IPS-18a (cell line): ENCODE measurements at regions not wholly inside any gene's neighbourhood (a gene's known extent, or its start where the extent isn't known, plus 50 kb on each side); places are given as distances from the start of the nearest gene placed in this dataset.

Experiments
- H3K27ac ChIP-seq: one replicate; pipeline ENCODE4 v1.5.1; 2013; ENCODE audit warnings: low read length
- H3K27me3 ChIP-seq: one replicate; pipeline ENCODE4 v1.6.1; 2013; ENCODE audit warnings: mild to moderate bottlenecking, low read length; ENCODE audit not compliant: control insufficient read depth, insufficient read depth
- H3K36me3 ChIP-seq: one replicate; pipeline ENCODE4 v1.6.1; 2013; ENCODE audit warnings: low read depth, low read length; ENCODE audit not compliant: control insufficient read depth
- H3K4me1 ChIP-seq: one replicate; pipeline ENCODE4 v1.6.1; 2013; ENCODE audit warnings: low read depth, low read length; ENCODE audit not compliant: control insufficient read depth
- H3K4me3 ChIP-seq: one replicate; pipeline ENCODE4 v1.5.1; 2013; ENCODE audit warnings: low read length
- H3K9ac ChIP-seq: one replicate; pipeline ENCODE4 v1.6.1; 2013; ENCODE audit warnings: mild to moderate bottlenecking, low read length, moderate library complexity
- H3K9me3 ChIP-seq: one replicate; pipeline ENCODE4 v1.6.1; 2013; ENCODE audit warnings: low read depth, low read length; ENCODE audit not compliant: control insufficient read depth

- Histone ChIP-seq H3K4me1 (no peaks in the 10 kb centered on the region), H3K4me3 (no peak overlapping the region), H3K27me3 (no peaks in the 10 kb centered on the region), H3K27ac (no peak overlapping the region), H3K9ac (no peak overlapping the region), H3K9me3 (no peaks in the 10 kb centered on the region), H3K36me3 (no peaks in the 10 kb centered on the region)
Measured at GRCh38 chr5:87867281-87867680, 401.4 kb downstream of the TMEM161B start.

GRCh38 chr5:87853541-87853940 lies 415.1 kb downstream of the TMEM161B start:
- no peak overlapping the region for H3K9ac ChIP-seq
- H3K9me3 ChIP-seq: no peaks in the 10 kb centered on the region
- H3K27ac ChIP-seq: no peak overlapping the region
- no peaks in the 10 kb centered on the region for H3K36me3 ChIP-seq
- H3K27me3 ChIP-seq: no peaks in the 10 kb centered on the region
- peaks cover 6% of the 10 kb centered on the region for H3K4me1 ChIP-seq
- no peak overlapping the region for H3K4me3 ChIP-seq

GRCh38 chr5:87851603-87852002 lies 417.0 kb downstream of the TMEM161B start:
- H3K27me3 ChIP-seq: no peaks in the 10 kb centered on the region
- no peak overlapping the region for H3K9ac ChIP-seq
- no peak overlapping the region for H3K27ac ChIP-seq

GRCh38 chr5:87850843-87851242 lies 417.8 kb downstream of the TMEM161B start:
- Histone ChIP-seq H3K36me3 (no peaks in the 10 kb centered on the region), H3K9me3 (no peaks in the 10 kb centered on the region), H3K4me3 (no peak overlapping the region), H3K27me3 (no peaks in the 10 kb centered on the region), H3K27ac (no peak overlapping the region), H3K4me1 (peaks cover 13% of the 10 kb centered on the region), H3K9ac (no peak overlapping the region)

More at GRCh38 chr5:87851603-87852002, 417.0 kb downstream of the TMEM161B start:
- Histone ChIP-seq H3K36me3 (no peaks in the 10 kb centered on the region), H3K4me3 (no peak overlapping the region), H3K4me1 (peaks cover 6% of the 10 kb centered on the region), H3K9me3 (no peaks in the 10 kb centered on the region)

GRCh38 chr5:87845734-87846133 lies 422.9 kb downstream of the TMEM161B start:
- H3K27ac ChIP-seq: no peak overlapping the region
- H3K4me3 ChIP-seq: no peak overlapping the region
- H3K9me3 ChIP-seq: no peaks in the 10 kb centered on the region
- no peaks in the 10 kb centered on the region for H3K27me3 ChIP-seq
- no peak overlapping the region for H3K9ac ChIP-seq
- H3K4me1 ChIP-seq: peaks cover 13% of the 10 kb centered on the region
- no peaks in the 10 kb centered on the region for H3K36me3 ChIP-seq

- no peak overlapping the region for H3K27ac ChIP-seq
- no peaks in the 10 kb centered on the region for H3K9me3 ChIP-seq
- H3K27me3 ChIP-seq: no peaks in the 10 kb centered on the region
- no peak overlapping the region for H3K4me3 ChIP-seq
- no peak overlapping the region for H3K9ac ChIP-seq
- H3K36me3 ChIP-seq: no peaks in the 10 kb centered on the region
- peaks cover 8% of the 10 kb centered on the region for H3K4me1 ChIP-seq
Measured at GRCh38 chr5:87844866-87845265, 423.8 kb downstream of the TMEM161B start.

GRCh38 chr5:87844449-87844848 lies 424.2 kb downstream of the TMEM161B start:
- H3K27me3 ChIP-seq: no peaks in the 10 kb centered on the region
- peaks cover 3% of the 10 kb centered on the region for H3K9me3 ChIP-seq
- no peaks in the 10 kb centered on the region for H3K36me3 ChIP-seq
- H3K9ac ChIP-seq: no peak overlapping the region
- H3K27ac ChIP-seq: no peak overlapping the region
- peaks cover 8% of the 10 kb centered on the region for H3K4me1 ChIP-seq
- H3K4me3 ChIP-seq: no peak overlapping the region

- Histone ChIP-seq H3K27ac (no peak overlapping the region), H3K36me3 (no peaks in the 10 kb centered on the region), H3K9me3 (peaks cover 10% of the 10 kb centered on the region), H3K27me3 (no peaks in the 10 kb centered on the region), H3K9ac (no peak overlapping the region), H3K4me1 (no peaks in the 10 kb centered on the region), H3K4me3 (no peak overlapping the region)
Measured at GRCh38 chr5:87836696-87837095, 424.0 kb upstream of the CCNH start.

GRCh38 chr5:87831499-87831898 lies 418.8 kb upstream of the CCNH start:
- Histone ChIP-seq H3K9me3 (peaks cover 5% of the 10 kb centered on the region), H3K4me1 (no peaks in the 10 kb centered on the region), H3K9ac (no peak overlapping the region), H3K36me3 (no peaks in the 10 kb centered on the region), H3K27me3 (no peaks in the 10 kb centered on the region), H3K4me3 (no peak overlapping the region), H3K27ac (no peak overlapping the region)

- Histone ChIP-seq H3K27me3 (no peaks in the 10 kb centered on the region), H3K4me1 (no peaks in the 10 kb centered on the region), H3K4me3 (no peak overlapping the region), H3K27ac (no peak overlapping the region), H3K9ac (no peak overlapping the region), H3K36me3 (no peaks in the 10 kb centered on the region), H3K9me3 (peaks cover 5% of the 10 kb centered on the region)
Measured at GRCh38 chr5:87829217-87829551, 416.5 kb upstream of the CCNH start.

GRCh38 chr5:87828545-87829216 lies 416.0 kb upstream of the CCNH start:
- Histone ChIP-seq H3K9me3 (peaks cover 5% of the 10 kb centered on the region), H3K36me3 (no peaks in the 10 kb centered on the region), H3K9ac (no peak overlapping the region), H3K4me3 (no peak overlapping the region), H3K27me3 (no peaks in the 10 kb centered on the region), H3K4me1 (no peaks in the 10 kb centered on the region), H3K27ac (no peak overlapping the region)

GRCh38 chr5:87827539-87827938 lies 414.8 kb upstream of the CCNH start:
- Histone ChIP-seq H3K9me3 (no peaks in the 10 kb centered on the region), H3K36me3 (no peaks in the 10 kb centered on the region), H3K4me3 (no peak overlapping the region), H3K27ac (no peak overlapping the region), H3K27me3 (no peaks in the 10 kb centered on the region), H3K9ac (no peak overlapping the region), H3K4me1 (no peaks in the 10 kb centered on the region)
